Suprapubic skin (tissue), 4 donors: ENCODE measurements at regions not wholly inside any gene's neighbourhood (a gene's known extent, or its start where the extent isn't known, plus 50 kb on each side); places are given as distances from the start of the nearest gene placed in this dataset.

Experiments used
- EP300 ChIP-seq: sonication (generic); formaldehyde crosslinking; IDR thresholded peaks from one replicate; pipeline ENCODE4 v1.6.1; 2017; ENCODE audit warnings: antibody characterized with exemption
- POLR2A ChIP-seq, 2 donors: fragments of 450-650 bp; IDR thresholded peaks; one replicate each; pipeline ENCODE4 v1.6.1; 2017; ENCODE audit warnings: antibody characterized with exemption in 2 of 2, mild to moderate bottlenecking in 2 of 2, moderate library complexity in 2 of 2
- POLR2AphosphoS5 ChIP-seq, 3 donors: sonication (generic); formaldehyde crosslinking; IDR thresholded peaks; one replicate each; pipeline ENCODE4 v1.6.1; 2017; ENCODE audit warnings: antibody characterized with exemption in 3 of 3
- TF ChIP-seq, protein P1 (sequence below), 2 donors: fragments of 200-600 bp in 1 of 2; fragments of 450-650 bp in 1 of 2; sonication (generic) in 1 of 2; IDR thresholded peaks; one replicate each; pipeline ENCODE4 v1.5.1; 2016 to 2019; ENCODE audit warnings: antibody characterized with exemption in 2 of 2, mild to moderate bottlenecking in 1 of 2, moderate library complexity in 1 of 2

DNA sequence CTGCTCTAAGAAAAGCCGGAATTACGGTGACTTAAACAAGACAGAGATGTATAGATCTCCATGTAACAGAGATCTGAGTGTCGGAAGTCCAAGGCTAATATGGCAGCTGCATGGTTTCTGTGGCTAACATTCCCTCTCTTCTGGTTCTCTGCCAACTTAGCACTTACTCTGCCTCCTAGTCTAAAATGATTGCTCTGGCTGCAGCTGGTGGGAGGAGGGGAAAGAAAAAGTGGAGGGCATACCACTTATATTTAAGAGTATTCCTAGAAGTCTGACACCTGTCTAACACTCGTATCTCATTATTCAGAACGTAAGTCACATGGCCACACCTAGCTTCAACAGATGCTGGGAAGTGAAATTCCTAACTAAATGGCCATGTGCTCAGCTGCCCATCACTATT is 551.5 kb upstream of the TLE4 start:
- TF ChIP-seq, protein P1, sequence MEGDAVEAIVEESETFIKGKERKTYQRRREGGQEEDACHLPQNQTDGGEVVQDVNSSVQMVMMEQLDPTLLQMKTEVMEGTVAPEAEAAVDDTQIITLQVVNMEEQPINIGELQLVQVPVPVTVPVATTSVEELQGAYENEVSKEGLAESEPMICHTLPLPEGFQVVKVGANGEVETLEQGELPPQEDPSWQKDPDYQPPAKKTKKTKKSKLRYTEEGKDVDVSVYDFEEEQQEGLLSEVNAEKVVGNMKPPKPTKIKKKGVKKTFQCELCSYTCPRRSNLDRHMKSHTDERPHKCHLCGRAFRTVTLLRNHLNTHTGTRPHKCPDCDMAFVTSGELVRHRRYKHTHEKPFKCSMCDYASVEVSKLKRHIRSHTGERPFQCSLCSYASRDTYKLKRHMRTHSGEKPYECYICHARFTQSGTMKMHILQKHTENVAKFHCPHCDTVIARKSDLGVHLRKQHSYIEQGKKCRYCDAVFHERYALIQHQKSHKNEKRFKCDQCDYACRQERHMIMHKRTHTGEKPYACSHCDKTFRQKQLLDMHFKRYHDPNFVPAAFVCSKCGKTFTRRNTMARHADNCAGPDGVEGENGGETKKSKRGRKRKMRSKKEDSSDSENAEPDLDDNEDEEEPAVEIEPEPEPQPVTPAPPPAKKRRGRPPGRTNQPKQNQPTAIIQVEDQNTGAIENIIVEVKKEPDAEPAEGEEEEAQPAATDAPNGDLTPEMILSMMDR (IDR thresholded peaks at IDR 0.05): no peak
- TF ChIP-seq POLR2AphosphoS5 (IDR thresholded peaks at IDR 0.05) (no peak), POLR2A (IDR thresholded peaks at IDR 0.05) (no peak), EP300 (no peak)
